NCI-H2029 (cell line): ENCODE measurements at regions not wholly inside any gene's neighbourhood (a gene's known extent, or its start where the extent isn't known, plus 50 kb on each side); places are given as distances from the start of the nearest gene placed in this dataset.
"Not testable (repeated sequence)": the region's sequence is repeated elsewhere in the genome, so short reads cannot be mapped to it uniquely, and the experiment has no call there.

Source experiments
- DNase-seq: peaks from one replicate; lab custom pipeline; 2025; lab: John Stamatoyannopoulos, UW

DNA sequence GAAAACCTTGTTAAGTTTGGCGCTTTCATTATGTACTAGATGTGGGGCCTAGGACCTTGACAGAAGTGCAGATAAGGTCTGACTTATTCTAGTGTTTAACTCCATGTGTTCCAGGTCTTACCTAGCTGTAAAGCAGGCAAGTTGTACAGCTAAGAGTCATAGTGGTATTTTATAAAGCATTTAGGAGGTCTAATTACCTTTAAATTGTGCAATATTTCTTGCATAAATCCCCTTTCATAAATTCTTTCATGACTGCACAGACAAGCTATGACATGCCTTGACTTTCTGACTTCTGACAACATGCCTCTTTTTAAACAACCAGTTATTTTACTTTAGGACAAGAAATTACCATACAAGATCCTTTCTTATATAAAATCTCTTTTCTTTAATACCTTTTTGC lies 151.6 kb upstream of the VSTM2A start:
- DNase-seq: no peak

DNA sequence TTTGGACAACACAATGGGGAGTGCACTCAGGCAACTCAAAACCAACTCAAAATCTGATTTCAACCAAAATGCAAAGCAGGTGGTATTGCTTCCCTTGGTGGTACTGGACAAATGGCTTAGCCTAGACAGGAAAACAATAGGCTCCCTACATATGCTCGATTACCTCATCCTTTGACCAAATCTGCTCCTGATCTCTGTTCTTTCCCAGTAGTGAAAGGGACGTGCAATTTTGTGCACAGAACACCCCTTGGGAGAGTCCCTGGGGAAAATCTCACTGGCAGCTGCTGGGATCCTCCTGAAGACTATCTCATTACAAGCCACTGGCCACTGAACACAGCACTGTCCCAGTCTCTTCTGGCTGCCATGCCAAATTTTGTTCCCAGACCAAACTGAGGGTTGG lies 149.2 kb upstream of the VSTM2A start:
- DNase-seq: no peak

DNA sequence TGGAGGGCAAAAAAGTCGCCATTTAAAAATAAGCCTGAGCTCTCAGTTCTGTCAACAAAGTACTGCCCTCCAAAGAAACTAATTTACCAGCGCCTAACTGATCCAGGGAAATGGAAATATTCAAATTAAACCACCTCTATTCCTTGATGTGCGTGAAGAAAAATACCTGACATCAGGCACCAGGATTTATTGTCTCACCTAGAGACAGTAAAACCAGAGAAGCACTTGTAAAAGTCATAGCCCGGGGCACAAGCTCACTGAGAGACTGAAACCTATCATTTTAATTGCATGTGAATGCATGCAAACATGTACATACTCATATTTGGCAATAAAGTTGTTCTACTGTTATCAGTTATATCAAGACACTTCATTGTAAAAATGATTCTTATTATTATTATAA lies 147.3 kb upstream of the VSTM2A start:
- DNase-seq: peak; percentile 1

DNA sequence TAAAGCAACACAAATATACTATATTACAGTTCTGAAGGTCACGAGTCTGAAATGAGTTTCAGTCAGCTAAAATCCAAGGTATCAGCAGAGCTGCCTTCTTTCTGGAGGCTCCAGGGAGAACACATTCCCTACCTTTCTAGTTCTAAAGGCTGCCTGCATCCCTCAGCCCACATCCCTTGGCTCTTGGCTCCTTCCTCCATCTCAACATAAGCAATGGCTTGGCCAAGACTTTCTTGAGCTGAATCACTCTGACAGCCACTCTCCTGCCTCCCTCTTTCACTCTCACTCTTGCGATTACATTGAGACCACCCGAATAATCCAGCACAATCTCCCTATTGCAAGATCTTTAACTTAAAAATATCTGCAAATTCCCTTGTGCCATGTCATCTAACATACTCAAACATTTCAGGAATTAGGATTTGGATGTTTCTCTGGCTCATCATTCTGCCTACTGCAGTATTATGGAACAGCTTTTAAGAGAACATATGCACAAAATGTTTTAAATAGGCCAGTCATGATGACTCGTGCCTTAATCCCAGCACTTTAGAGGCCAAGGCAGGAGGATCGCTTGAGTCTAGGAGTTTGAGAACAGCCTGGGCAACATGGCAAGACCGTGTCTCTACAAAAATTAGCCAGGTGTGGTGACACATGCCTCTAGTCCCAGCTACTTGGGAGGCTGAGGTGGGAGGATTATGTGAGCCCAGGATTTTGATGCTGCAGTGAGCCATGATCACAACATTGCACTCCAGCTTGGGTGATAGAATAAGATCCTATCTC lies 144.2 kb upstream of the VSTM2A start:
- no peak for DNase-seq

DNA sequence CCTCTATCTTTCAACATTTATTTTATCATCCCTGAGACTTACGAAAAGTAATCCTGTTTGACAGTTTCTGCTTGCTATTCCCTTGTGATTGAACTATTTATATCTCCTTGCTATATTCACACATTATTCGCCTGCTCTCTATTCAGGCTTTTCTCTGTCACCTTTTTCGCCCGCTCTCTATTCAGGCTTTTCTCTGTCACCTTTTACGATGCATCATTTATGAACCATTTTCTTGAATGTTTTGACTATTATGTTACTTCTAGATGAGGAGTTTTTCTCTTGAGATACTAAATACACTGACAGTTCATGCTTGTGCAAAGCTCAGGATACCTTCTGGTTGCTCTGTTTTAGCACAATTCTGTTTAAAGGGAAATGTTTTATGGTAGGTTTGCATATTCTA lies 143.3 kb upstream of the VSTM2A start:
- no peak for DNase-seq

DNA sequence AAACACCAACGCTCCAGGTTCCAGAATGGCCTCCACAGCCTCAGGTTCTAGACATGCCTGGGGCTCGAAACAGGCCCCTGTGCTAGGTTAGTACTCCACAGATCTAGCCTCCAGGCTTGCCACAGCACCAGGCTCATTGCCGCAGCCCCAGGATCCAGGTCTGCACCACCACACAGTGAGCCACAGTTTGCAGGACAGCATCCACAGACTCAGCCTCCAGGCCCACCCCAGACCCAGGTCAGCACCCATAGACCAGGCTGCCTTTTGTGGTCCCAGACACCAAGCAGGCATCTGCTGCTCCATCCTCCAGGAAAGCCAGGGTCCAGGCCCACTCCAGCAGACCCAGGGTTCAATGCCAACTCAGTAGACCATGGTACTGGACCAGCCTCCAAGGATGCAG lies 132.3 kb upstream of the VSTM2A start:
- no peak for DNase-seq

DNA sequence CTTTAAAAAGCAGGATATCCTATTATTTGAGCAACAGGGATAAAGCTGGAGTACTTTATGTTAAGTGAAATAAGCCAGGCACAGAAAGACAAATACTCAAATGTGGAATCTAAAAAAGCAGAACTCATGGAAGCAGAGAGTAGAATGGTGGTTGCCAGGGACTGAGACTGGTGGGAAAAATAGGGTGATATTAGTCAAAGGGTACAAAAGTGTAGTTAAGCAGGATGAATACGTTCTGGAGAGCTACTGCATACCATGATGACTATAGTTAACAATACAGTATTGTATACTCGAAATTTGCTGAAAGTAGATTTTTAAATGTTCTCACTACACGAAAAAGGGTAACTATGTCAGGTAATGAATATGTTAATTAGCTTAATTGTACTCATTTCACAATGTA lies 125.5 kb upstream of the VSTM2A start:
- DNase-seq: no peak

DNA sequence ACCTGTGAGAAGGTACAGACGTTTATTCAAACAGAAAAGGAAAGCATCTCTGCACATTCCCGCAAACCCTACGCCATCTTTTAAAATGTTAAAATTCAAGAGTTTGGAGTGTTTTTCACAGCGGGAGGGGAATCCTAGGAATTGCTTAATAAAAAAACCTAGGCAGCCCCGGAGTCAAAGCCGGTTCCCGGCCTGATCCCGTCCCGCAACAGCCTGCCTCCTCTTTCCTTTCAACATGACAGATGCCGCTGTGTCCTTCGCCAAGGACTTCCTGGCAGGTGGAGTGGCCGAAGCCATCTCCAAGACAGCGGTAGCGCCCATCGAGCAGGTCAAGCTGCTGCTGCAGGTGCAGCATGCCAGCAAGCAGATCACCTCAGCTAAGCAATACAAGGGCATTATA lies 123.0 kb upstream of the VSTM2A start:
- DNase-seq: no peak

DNA sequence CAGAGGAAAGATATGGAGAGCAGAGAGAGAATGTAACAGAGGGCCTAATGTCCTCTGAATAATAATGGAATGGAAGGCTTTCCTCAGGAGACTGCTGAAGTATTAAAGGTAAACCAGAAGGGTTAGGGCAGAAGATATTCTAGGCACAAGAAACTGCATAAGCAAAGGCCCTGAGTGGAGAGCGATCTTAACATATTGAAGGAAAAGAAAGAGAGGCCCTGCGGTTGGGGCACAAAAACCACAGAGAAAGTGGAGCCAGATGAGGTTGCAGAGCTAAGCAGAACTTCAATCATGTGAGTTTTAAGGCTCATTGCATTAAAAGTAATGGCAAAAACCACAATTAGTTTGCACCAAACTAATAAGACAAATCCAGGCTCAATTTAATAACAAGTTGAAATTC lies 115.8 kb upstream of the VSTM2A start:
- no peak for DNase-seq

DNA sequence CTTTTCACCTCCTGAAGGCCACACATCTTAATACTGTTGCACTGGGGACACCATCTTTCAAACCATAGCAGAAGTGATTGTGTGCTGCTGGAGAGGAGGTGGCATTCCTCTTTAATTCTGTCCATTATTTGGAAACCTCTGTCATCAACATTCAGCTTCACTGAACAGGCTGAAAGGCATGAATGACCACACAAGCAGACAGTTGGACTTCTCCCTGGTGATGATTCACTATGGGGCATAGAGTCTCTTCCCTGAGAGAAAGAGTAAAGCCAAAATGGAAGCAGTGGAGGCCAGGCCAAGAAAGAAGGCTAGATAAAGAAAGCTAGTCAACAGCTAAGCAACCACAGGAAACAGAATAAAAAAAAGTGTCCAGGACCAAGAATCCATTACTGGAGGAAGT lies 113.1 kb upstream of the VSTM2A start:
- no peak for DNase-seq

DNA sequence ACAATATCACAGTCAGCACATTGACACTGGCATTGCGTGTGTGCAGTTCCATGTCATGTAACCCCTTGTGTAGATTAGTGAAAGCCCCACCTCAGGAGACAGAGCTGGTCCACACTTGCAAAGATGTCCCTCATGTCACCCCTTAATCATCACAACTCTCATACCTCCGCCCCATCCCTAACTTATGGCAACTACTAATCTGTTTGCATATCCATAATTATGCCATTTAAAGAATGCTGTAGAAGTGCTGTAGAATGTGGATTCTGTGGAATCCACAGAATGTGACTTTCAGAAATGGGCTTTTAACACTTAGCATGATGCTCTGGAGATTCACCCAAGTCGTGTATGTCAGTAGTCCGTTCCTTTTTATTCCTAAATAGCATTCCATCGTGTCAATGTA lies 102.8 kb upstream of the VSTM2A start:
- DNase-seq: no peak

DNA sequence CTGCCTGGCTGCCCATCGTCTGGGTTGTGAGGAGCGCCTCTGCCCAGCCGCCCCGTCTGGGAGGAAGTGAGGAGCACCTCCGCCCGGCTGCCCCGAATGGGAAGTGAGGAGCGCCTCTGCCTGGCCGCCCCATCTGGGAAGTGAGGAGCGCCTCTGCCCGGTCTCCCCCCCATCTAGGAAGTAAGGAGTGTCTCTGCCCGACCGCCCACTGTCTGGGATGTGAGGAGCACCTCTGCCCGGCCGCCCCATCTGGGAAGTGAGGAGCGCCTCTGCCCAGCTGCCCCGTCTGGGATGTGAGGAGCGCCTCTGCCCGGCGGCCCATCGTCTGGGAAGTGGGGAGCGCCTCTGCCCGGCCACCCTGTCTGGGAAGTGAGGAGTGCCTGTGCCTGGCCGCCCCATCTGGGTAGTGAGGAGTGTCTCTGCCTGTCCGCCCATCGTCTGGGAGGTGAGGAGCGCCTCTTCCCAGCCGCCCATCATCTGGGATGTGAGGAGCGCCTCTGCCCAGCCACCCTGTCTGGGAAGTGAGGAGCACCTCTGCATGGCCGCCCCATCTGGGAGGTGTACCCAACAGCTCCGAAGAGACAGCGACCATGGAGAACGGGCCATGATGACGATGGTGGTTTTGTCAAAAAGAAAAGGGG lies 98.0 kb upstream of the VSTM2A start:
- DNase-seq: not testable (repeated sequence)

DNA sequence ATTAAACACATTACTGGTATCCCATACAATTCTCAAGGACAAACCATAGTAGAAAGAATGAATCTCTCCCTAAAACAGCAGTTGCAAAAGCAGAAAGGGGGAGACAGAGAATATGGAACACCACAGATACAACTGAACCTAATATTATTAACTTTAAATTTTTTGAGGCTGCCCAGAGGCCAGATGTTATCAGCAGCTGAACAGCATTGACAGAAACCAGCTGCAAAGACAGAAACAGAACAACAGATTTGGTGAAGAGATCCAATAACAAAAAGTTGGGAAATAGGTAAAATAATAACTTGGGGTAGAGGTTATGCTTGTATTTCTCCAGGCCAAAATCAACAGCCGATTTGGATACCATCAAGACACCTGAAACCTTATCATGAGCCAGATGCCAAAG lies 89.0 kb upstream of the VSTM2A start:
- not testable (repeated sequence) for DNase-seq

DNA sequence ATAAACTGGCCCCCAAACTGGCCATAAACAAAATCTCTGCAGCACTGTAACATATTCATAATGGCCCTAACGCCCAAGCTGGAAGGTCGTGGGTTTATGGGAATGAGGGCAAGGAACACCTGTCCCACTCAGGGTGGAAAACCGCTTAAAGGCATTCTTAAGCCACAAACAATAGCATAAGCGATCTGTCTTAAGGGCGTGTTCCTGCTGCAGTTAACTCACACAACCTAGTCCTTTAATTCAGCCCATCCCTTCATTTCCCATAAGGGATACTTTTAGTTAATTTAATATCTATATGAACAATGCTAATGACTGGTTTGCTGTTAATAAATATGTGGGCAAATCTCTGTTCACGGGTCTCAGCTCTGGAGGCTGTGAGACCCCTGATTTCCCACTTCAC lies 87.5 kb upstream of the VSTM2A start:
- not testable (repeated sequence) for DNase-seq

DNA sequence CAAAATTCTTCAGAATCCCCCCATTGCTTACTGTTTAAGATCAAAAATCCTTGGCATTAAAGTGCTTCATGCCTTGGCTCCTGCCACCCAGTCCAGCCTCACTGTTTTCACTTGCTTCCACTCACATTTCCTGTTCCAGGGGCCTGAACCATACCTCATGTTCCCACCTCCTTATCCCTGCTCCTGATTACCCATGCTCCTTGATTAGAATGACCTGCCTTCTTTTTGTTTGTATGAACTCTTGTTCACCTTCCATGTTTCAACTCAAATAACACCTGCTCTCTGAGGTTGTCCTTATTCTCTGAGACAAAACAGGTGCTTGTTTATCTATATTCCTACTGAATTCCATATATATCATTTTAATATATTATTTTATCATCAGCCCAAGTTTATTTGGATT lies 77.1 kb upstream of the VSTM2A start:
- DNase-seq: no peak

DNA sequence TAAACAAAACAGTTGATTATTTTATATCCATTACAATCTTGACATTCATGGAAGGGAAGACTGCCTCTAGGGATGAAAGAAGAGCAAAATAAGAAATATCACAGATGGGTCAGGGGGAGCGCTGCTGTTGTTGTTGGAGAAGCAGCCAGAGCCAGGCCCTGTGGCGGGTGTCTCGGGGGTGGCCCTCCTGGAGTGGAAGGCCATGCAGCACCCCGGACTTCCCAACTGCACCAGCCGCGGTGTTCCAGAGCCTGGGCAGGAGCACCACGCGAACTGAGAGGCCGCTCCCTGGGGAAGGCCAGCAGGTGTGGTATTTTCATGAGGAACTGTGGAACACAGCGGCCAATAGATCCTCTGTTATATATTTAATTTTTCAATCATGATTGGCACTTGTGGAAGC lies 72.4 kb upstream of the VSTM2A start:
- DNase-seq: no peak

DNA sequence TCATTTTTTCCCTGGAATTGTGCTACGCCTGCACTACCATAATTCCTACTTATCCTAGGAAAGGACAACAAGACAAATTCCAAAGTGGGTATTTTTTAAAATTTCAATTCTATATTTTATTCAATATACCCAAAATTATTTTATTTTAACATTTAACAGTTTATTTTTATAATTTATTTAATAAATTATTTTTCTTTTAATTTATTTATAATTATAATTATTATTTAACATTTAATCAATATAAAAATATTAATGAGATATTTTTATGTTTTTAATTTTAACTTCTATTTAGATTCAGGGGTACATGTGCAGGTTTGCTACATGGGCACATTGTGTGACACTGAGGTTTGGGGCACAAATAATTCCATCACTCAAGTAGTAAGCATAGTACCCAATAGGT lies 65.6 kb upstream of the VSTM2A start:
- no peak for DNase-seq

DNA sequence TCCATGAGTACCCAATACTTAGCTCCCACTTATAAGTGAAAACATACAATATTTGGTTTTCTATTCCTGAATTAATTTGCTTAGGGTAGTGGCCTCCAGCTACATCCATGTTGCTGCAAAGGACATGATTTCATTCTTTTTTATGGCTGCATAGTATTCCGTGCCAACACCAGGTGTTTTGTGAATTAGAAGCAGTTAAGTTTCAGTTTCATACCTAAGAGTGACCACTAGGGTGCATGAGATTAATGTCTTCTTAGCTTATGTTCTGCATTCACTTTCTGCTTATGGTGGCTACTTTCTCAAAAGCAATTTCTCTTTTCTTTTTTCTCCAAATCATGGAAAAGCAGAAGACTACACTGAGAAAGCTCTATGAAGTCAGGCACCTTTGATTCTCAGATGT lies 65.1 kb upstream of the VSTM2A start:
- DNase-seq: no peak

DNA sequence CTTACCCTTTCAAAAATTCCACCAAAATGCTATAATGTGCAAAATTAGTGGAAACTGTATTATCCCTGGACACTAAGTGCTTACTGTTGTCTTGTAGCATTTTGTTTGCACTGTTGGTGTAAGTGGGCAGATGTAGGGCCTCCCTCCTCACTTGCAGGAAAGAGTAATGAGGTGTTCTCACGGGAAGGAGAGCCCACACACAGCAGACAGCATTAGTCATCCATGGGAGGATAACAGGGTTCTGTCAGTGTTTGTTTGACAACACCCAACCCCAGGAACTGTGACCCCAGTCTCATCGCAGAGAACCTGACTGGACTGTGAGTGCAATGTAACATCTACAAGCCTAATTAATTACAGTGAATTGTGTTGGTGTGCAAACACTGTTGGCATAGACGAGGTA lies 58.7 kb upstream of the VSTM2A start:
- DNase-seq: peak; percentile 62

DNA sequence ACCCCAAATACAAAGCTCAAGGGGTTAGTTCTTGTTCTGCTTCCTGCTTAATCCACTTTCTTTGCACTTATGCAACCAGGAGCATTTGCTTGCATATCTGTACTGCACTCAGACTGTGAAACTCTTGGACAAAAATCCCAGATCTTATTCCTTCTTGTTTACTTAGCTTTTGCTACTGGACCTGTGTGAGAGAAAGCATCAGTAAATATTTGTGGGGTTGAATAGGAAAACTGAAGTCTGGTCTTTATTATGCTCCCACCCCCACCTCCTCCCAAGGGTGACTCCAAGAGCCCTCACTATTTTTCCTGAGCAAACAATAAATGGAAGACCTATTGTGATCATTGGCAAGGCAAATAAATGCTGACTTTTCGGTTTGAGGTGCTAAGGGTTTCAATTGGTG lies 57.1 kb upstream of the VSTM2A start:
- DNase-seq: peak; percentile 72
